Fibroblast of peridontal ligament (primary cell): ENCODE measurements at regions not wholly inside any gene's neighbourhood (a gene's known extent, or its start where the extent isn't known, plus 50 kb on each side); places are given as distances from the start of the nearest gene placed in this dataset.

Experiments used
- DNase-seq: peaks from one replicate; pipeline ENCODE4 v3.0.0-alpha.2; 2010; ENCODE audit errors: extremely low read depth

GRCh38 chr2:128774320-128775216, 455.9 kb upstream of the HS6ST1 start:
- no peak for DNase-seq

DNA sequence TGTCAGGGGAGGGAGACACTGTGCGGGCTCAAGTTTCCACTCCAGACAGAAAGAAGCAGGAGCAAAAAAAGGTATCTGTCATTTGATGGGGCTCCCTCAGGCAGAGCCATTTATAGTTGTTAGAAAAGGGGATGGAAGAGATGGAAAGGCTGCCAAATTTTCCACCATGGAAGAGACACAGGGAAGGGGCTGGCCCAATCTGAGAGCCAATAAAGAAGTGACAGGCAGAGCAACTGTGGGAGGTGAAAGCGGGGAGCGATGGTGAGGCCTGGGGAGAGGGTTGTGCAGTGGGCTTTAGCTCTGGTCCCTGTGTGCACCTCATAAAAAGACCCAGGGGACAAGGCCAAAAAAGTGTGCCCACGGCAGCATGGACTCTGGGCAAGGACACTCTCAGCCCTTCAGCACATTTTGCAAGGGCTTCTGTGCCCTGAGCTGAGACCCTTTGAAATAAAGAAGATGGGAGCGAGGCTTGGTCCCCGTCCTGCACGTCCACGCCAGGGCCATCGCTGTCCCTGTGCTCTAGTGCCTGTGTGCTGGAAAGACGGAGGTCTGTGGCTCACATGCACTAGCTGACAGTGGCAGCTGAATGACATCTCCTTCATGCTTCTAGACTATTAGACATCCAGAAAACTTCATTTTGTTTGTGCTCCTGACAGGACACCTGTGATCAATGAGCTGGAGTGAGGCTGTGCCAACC, 456.7 kb upstream of the HS6ST1 start:
- DNase-seq: no peak

DNA sequence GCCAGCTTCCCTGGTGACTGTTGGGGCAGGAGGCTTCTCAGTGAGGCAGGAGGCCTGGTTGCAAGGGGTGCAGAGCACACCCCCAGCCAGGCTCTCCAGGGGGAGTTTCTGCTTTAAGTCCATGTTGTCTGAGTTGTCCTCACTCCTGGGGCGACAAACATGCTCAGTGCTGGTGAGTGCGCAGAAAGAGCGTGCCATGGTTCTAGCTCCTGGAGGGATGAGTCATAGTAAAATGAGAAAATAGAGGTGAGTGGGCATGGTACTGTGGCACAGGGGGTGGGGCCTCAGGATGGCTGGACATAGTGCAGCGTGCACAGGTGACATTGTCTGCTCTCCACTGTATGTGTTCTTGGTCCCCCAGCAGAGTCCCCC, 457.2 kb upstream of the HS6ST1 start:
- no peak for DNase-seq

GRCh38 chr2:128776461-128777195, 458.0 kb upstream of the HS6ST1 start:
- DNase-seq: no peak

- DNase-seq: no peak
These were observed 458.7 kb upstream of the HS6ST1 start for GRCh38 chr2:128777196-128778035.

- DNase-seq: no peak
These were observed 460.2 kb upstream of the HS6ST1 start for GRCh38 chr2:128778843-128779242.

- no peak for DNase-seq
These were observed 460.8 kb upstream of the HS6ST1 start for GRCh38 chr2:128779301-128780095.

GRCh38 chr2:128780434-128781080, 461.9 kb upstream of the HS6ST1 start:
- no peak for DNase-seq

DNA sequence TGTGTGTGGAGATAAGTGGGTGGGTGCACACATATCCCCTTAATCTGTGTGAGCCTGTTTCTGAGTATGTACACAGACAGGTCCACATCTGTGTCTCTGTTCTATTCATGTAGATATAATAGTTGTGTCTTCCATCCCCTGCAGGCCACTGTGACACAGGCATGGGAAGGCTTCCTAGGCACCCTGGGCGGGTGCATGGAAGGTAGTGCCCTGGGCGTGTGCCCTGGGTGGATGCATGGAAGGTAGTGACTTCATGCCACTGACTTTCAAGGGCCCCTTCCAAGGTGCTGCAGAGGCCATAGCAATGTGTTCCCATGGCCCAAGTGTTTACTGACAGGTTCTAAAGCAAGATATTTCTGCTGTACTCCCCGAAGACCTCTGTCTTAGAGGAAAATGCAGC, 462.5 kb upstream of the HS6ST1 start:
- no peak for DNase-seq

DNA sequence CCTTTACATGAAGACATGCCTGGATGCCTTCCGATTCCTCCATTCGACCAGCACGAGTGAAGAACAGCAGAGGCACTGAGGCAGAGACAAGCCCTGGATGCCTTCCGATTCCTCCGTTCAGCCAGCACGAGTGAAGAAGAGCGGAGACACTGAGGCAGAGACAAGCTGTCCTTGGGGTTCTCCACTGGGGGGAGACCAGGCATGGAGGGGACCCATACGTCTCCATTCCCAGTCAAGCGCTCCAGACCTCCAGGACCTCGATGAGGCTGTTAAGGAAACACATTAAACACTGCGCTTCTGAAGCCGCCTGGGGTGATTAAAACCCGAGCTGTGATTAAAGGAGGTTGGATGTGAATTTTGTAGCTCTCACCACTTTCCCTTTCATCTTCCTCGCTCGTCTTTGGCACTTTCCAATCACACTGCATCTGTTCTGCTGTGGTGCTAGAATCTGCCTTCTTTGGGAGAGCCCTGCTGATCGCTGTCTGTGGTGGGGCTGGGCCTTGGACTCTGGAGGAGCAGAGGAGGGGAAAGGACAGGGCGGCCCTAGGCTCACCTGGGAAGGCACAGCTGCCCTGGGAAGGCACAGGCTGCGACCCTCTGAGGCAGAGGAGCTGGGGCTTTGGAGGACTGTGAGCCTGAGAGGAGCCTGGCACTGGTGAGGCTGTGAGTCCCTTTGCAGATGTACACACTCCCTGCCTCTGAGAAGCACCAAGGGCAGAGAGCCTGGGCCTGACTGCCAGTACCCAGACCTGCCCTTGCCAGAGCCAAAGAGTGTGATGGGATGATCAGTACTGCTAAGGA, 463.1 kb upstream of the HS6ST1 start:
- DNase-seq: no peak

- no peak for DNase-seq
These were observed 463.9 kb upstream of the HS6ST1 start for GRCh38 chr2:128782411-128783192.

DNA sequence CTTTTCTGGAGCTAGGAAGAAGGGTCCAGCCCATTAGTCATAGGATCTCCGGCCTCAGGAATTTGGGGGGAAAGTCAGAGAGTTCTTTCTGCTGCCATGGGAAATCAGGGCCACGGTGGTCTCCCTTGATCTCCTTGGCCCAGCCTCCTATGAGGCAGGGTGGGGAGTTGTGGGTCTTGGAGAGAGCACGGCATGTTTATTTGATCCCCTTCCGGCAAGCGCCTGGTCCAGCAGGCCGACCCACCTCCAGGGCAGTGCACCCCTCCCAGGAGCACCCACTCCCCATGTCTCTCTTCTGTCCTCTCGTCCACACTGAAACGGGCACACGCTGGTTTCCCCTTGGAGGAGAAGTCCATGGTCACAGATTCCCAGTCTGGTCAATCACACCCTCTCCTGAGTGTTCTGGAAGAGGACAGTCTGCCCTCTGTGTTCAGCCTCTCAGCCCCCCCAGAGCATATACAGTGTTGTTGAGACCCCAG, 464.6 kb upstream of the HS6ST1 start:
- no peak for DNase-seq

GRCh38 chr2:128783896-128784295, 465.2 kb upstream of the HS6ST1 start:
- DNase-seq: no peak

DNA sequence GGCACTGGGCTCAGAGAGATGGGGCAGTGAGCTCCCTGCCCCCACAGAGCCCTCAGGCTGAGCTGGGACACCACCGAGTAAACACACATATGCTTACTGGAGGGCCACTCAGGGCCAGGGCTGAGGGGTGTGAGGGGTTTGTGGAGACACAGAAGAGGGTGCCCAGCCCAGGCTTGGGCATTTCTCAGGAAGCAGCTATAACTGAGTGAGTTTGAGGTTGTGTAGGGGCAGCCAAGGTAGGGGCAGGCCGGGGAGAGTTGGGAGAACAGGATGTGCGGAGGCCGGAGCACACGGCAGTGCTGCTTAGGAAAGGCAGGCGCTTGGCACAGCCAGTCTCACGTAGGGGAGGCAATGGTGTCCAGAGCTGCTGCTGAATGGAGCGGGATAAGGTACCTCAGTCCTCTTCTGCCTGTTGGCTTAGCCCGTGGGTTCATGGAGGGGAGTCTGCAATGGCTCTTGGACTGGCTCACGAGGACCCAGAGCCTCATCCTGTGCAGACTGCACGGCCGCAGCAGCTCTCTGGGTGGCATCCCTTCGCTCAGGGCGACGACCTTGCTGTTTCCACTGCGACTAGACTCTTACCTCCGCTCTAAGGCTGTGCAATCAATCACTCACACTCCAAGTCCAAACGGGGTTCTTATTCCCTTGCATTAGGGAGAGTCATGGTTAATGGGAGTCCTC, 466.1 kb upstream of the HS6ST1 start:
- no peak for DNase-seq

GRCh38 chr2:128786316-128786715, 467.6 kb upstream of the HS6ST1 start:
- no peak for DNase-seq

DNA sequence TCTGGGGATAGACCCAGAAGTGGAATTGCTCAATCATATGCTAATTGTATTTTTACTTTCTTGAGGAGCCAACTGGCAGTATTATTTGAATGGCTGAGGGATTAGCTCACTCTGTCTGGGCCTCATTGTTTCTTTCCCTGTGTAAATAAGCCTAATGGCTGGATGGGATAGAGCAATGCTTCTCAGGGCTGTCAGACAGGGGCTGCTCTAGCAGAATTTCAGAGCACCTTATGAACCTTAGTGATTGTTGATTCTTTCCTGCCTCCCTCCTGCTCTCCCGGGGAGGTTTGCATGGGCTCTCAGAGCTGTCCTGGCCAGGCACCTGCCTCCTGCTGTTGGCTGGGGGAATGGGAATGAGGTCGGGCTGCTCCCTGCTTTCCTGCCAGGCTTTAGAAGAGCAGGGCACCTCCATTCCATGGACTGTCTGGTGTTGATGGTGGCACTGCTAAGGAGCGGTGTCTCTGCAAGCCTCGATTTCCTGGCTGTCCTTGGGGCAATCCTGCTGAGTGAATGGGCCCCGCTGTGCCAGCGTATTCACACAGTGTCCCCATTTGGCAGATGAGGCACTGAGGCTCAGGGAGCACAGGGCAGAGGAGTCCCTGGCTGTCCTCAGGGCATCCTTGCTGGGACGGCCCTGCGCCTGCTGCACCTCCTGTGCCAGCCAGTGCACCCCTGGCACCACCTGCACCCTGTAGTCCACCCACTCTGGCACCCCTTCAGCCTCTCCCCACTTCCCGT, 468.2 kb upstream of the HS6ST1 start:
- no peak for DNase-seq

- no peak for DNase-seq
These were observed 468.9 kb upstream of the HS6ST1 start for GRCh38 chr2:128787616-128788015.
